A673 (cell line): ENCODE measurements at regions not wholly inside any gene's neighbourhood (a gene's known extent, or its start where the extent isn't known, plus 50 kb on each side); places are given as distances from the start of the nearest gene placed in this dataset.

Experiments used
- CTCF ChIP-seq: fragments of 300-800, 200-600 bp; sonication (generic); conservative IDR thresholded peaks from 2 replicates; pipeline ENCODE4 v1.5.1; 2017; ENCODE audit warnings: low read depth, mild to moderate bottlenecking, antibody characterized with exemption, low read length, moderate library complexity, mixed read lengths
- EZH2 ChIP-seq: fragments of 200-600 bp; sonication (generic); IDR thresholded peaks from 2 replicates; pipeline ENCODE4 v1.6.1; 2017; ENCODE audit warnings: borderline replicate concordance, low read depth, mild to moderate bottlenecking, mixed read lengths, antibody characterized with exemption, low read length; ENCODE audit not compliant: poor library complexity, severe bottlenecking

DNA sequence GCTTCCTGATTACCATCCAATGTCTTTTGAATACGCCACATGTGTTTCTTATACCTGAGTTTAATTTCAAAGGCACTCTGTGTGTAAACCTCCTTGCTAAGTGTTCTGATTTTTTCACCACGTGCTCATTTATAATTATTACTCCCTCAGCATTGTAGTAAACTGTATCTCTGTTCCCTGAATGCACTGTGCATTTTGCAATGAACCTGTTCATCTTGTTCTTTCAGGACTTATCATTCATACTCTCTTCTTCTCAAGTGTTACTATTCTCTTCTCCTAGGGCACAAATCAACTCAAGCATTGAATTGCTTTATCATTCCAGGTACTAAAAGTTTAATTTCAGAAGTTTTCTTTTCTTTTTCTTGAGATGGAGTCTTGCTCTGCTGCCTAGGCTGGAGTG lies 383.4 kb upstream of the TRIB2 start:
- TF ChIP-seq EZH2 (no peak), CTCF (no peak)
